Osteocyte (in vitro differentiated cells): ENCODE measurements at regions not wholly inside any gene's neighbourhood (a gene's known extent, or its start where the extent isn't known, plus 50 kb on each side); places are given as distances from the start of the nearest gene placed in this dataset.

Source experiments
- DNase-seq: peaks from one replicate; pipeline ENCODE4 v3.0.0; 2021; ENCODE audit warnings: mixed read lengths; ENCODE audit not compliant: unreplicated experiment; ENCODE audit errors: extremely low spot score
- H3K27ac Mint-ChIP-seq: one replicate; pipeline ENCODE4 v1.8.0; 2021; ENCODE audit warnings: mild to moderate bottlenecking, mixed read lengths; ENCODE audit not compliant: unreplicated experiment
- H3K27me3 Mint-ChIP-seq: one replicate; pipeline ENCODE4 v1.8.0; 2021; ENCODE audit warnings: mixed read lengths; ENCODE audit not compliant: unreplicated experiment
- H3K36me3 Mint-ChIP-seq: one replicate; pipeline ENCODE4 v1.8.0; 2021; ENCODE audit warnings: mixed read lengths; ENCODE audit not compliant: unreplicated experiment
- H3K4me1 Mint-ChIP-seq: one replicate; pipeline ENCODE4 v1.8.0; 2021; ENCODE audit warnings: mixed read lengths; ENCODE audit not compliant: unreplicated experiment
- H3K4me3 Mint-ChIP-seq: one replicate; pipeline ENCODE4 v1.8.0; 2021; ENCODE audit warnings: mild to moderate bottlenecking, moderate library complexity, mixed read lengths; ENCODE audit not compliant: unreplicated experiment
- H3K9me3 Mint-ChIP-seq: one replicate; pipeline ENCODE4 v1.8.0; 2021; ENCODE audit warnings: mixed read lengths; ENCODE audit not compliant: unreplicated experiment
- TF ChIP-seq, protein P1 (sequence below): fragments of 200-600 bp; sonication (generic); IDR thresholded peaks from 2 replicates; pipeline ENCODE4 v1.5.0; 2021; ENCODE audit warnings: antibody characterized with exemption, mild to moderate bottlenecking, moderate library complexity

GRCh38 chr1:208917723-208918122, 665.8 kb upstream of the CAMK1G start:
- H3K4me3 Mint-ChIP-seq, result no peak overlapping the region
- H3K36me3 Mint-ChIP-seq, result no peaks in the 10 kb centered on the region
- H3K4me1 Mint-ChIP-seq, result no peaks in the 10 kb centered on the region
- no peaks in the 10 kb centered on the region for H3K27me3 Mint-ChIP-seq
- TF ChIP-seq, protein P1, sequence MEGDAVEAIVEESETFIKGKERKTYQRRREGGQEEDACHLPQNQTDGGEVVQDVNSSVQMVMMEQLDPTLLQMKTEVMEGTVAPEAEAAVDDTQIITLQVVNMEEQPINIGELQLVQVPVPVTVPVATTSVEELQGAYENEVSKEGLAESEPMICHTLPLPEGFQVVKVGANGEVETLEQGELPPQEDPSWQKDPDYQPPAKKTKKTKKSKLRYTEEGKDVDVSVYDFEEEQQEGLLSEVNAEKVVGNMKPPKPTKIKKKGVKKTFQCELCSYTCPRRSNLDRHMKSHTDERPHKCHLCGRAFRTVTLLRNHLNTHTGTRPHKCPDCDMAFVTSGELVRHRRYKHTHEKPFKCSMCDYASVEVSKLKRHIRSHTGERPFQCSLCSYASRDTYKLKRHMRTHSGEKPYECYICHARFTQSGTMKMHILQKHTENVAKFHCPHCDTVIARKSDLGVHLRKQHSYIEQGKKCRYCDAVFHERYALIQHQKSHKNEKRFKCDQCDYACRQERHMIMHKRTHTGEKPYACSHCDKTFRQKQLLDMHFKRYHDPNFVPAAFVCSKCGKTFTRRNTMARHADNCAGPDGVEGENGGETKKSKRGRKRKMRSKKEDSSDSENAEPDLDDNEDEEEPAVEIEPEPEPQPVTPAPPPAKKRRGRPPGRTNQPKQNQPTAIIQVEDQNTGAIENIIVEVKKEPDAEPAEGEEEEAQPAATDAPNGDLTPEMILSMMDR, result no peak
- H3K9me3 Mint-ChIP-seq, result no peaks in the 10 kb centered on the region
- DNase-seq, result no peak
- H3K27ac Mint-ChIP-seq, result no peak overlapping the region

GRCh38 chr1:208918160-208918559, 665.4 kb upstream of the CAMK1G start:
- no peak for DNase-seq
- Mint-ChIP-seq H3K27ac (no peak overlapping the region), H3K36me3 (no peaks in the 10 kb centered on the region), H3K9me3 (no peaks in the 10 kb centered on the region), H3K4me3 (no peak overlapping the region), H3K27me3 (no peaks in the 10 kb centered on the region), H3K4me1 (no peaks in the 10 kb centered on the region)
- TF ChIP-seq, protein P1, result no peak

DNA sequence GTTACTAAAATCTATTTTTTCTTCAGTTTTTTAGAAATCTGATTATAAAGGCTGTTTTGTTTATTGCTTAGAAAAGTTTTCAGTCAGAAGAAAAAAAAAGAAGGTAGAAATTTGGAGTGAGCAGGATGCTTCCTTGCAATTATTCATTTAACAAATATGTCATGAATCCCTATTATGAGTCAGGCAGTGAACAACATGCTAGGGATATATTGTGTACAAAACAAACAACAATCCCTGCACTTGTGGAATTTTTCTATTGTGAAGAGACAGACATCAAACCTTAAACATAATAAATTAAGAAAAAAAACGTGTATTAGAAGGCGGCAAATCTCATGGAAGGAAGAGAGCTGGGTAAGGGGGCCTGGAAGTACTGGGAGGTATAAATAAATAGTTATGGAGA, 664.1 kb upstream of the CAMK1G start:
- no peak for DNase-seq
- Mint-ChIP-seq H3K4me3 (no peak overlapping the region), H3K36me3 (no peaks in the 10 kb centered on the region), H3K27me3 (no peaks in the 10 kb centered on the region), H3K9me3 (no peaks in the 10 kb centered on the region), H3K4me1 (no peaks in the 10 kb centered on the region), H3K27ac (no peak overlapping the region)
- TF ChIP-seq, protein P1, result no peak

- no peaks in the 10 kb centered on the region for H3K36me3 Mint-ChIP-seq
- DNase-seq, result no peak
- H3K4me3 Mint-ChIP-seq, result no peak overlapping the region
- no peak overlapping the region for H3K27ac Mint-ChIP-seq
- H3K9me3 Mint-ChIP-seq, result no peaks in the 10 kb centered on the region
- no peaks in the 10 kb centered on the region for H3K27me3 Mint-ChIP-seq
- no peaks in the 10 kb centered on the region for H3K4me1 Mint-ChIP-seq
- TF ChIP-seq, protein P1, result no peak
Observed at GRCh38 chr1:208921259-208921658, 662.3 kb upstream of the CAMK1G start.

DNA sequence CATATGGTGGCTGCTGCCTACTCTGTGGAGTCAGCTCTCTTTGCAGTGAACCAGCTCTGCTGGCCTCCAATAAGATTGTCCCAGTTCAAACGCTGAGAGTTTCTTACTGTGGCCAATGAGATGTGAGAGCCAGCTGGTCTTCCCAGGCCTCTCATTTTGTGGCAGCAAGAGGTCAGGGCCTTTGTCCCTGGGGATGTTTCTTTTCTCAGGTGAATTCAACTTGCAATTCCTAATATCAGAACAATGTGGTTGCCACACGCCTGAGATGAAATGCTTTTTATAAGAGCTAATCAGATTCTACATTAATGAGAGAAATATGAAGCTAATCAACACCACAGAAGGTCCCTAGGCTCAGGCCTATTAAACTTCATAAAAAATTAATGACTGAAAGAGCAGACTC, 660.1 kb upstream of the CAMK1G start:
- Mint-ChIP-seq H3K4me1 (no peaks in the 10 kb centered on the region), H3K9me3 (peaks cover 4% of the 10 kb centered on the region), H3K27me3 (no peaks in the 10 kb centered on the region), H3K4me3 (no peak overlapping the region), H3K36me3 (no peaks in the 10 kb centered on the region), H3K27ac (no peak overlapping the region)
- DNase-seq, result no peak
- TF ChIP-seq, protein P1, result no peak
